ENCODE measurements at regions not wholly inside any gene's neighbourhood (a gene's known extent, or its start where the extent isn't known, plus 50 kb on each side); places are given as distances from the start of the nearest gene placed in this dataset.

DNA sequence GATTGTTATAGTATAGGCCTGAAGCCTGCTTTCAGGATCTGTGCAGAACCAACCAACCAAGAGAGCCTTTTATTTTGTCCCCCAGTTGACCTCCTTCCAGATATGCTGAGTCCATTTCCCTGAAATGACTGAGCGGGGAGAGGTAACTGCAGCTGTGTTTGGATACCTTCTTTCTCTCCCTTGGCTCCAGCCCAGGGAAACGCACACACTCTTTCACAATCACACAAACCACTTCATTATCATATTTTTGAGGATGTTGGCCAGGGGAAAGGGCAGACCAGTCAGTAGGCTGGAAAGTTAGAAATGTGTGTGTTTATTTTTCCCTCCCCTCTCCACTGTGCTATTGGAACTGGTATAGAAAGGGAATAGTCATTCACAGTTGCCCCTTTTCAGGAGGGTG is 417.7 kb upstream of the TBL1XR1 start:
- Mint-ChIP-seq H3K27ac (ENCODE audit: unreplicated experiment) (peak overlapping the region; percentile 28), H3K27me3 (ENCODE audit: unreplicated experiment) (no peaks in the 10 kb centered on the region), H3K4me3 (ENCODE audit: low read depth, unreplicated experiment) (no peak overlapping the region), H3K36me3 (ENCODE audit: insufficient read depth, unreplicated experiment) (no peaks in the 10 kb centered on the region), H3K4me1 (ENCODE audit: low read depth, unreplicated experiment) (peaks cover 69% of the 10 kb centered on the region), H3K9me3 (ENCODE audit: low read depth, unreplicated experiment) (no peaks in the 10 kb centered on the region)
- intact Hi-C loops (cut with micrococcal nuclease; ENCODE audit: unreplicated experiment), result loop anchor here (1.0 to 10.0 kb wide), 9 partner anchors 91 to 770 kb away; partner anchors contain the start of gene TBL1XR1
- BruUV-seq (replicated peaks), result no TSS peak
- no peak for TF ChIP-seq CTCF (IDR thresholded peaks at IDR 0.05; ENCODE audit: unreplicated experiment)
- DNase-seq, result peak; percentile 85
- CTCF ChIA-PET, result interaction anchor here (0.6 to 2.0 kb wide), 5 partner anchors 19 to 329 kb away, joined by 3 to 7 read pairs (median 4); no protein-coding TSS in a partner anchor

GRCh38 chr3:177618873-177619733 is 421.8 kb upstream of the TBL1XR1 start:
- H3K4me3 Mint-ChIP-seq (ENCODE audit: low read depth, unreplicated experiment), result no peak overlapping the region
- H3K4me1 Mint-ChIP-seq (ENCODE audit: low read depth, unreplicated experiment), result peaks cover 46% of the 10 kb centered on the region
- BruUV-seq (replicated peaks), result no TSS peak
- H3K36me3 Mint-ChIP-seq (ENCODE audit: insufficient read depth, unreplicated experiment), result no peaks in the 10 kb centered on the region
- CTCF ChIA-PET, result interaction anchor here (0.6 to 1.3 kb wide), 7 partner anchors 8 to 421 kb away, joined by 3 to 7 read pairs (median 3); no protein-coding TSS in a partner anchor
- peak; percentile 44 for DNase-seq
- intact Hi-C loops (cut with micrococcal nuclease; ENCODE audit: unreplicated experiment), result loop anchor here (2.0 to 10.0 kb wide), 8 partner anchors 28 to 766 kb away; partner anchors contain the start of gene TBL1XR1
- no peaks in the 10 kb centered on the region for H3K9me3 Mint-ChIP-seq (ENCODE audit: low read depth, unreplicated experiment)
- H3K27me3 Mint-ChIP-seq (ENCODE audit: unreplicated experiment), result no peaks in the 10 kb centered on the region
- H3K27ac Mint-ChIP-seq (ENCODE audit: unreplicated experiment), result peak overlapping the region; percentile 40
- TF ChIP-seq CTCF (IDR thresholded peaks at IDR 0.05; ENCODE audit: unreplicated experiment), result no peak

DNA sequence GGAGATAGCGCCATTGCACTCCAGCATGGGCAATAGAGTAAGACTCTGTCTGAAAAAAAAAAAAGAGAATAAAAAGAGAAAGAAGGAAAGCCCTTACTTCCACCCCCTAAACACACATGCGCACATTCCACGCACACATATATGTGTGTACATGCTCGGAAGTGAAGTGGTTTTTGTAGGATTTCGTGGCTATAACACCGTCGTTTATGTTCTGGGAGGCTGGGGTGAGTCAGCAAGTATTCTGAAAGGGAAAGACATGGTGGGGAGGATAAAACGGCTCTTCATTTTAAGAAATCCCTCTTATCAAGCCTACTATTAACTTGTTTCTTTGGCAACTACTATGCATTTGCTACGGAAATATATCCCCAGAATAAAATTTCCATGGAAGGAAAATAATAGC is 422.8 kb upstream of the TBL1XR1 start:
- CTCF ChIA-PET, result interaction anchor here (1.2 kb wide), 1 partner anchor 12 kb away, joined by 7 read pairs; no protein-coding TSS in a partner anchor
- Mint-ChIP-seq H3K27ac (ENCODE audit: unreplicated experiment) (no peak overlapping the region), H3K27me3 (ENCODE audit: unreplicated experiment) (no peaks in the 10 kb centered on the region), H3K4me1 (ENCODE audit: low read depth, unreplicated experiment) (peaks cover 36% of the 10 kb centered on the region), H3K9me3 (ENCODE audit: low read depth, unreplicated experiment) (no peaks in the 10 kb centered on the region), H3K36me3 (ENCODE audit: insufficient read depth, unreplicated experiment) (no peaks in the 10 kb centered on the region), H3K4me3 (ENCODE audit: low read depth, unreplicated experiment) (no peak overlapping the region)
- BruUV-seq (replicated peaks), result no TSS peak
- no peak for DNase-seq
- intact Hi-C loops (cut with micrococcal nuclease; ENCODE audit: unreplicated experiment), result no loop called here
- TF ChIP-seq CTCF (IDR thresholded peaks at IDR 0.05; ENCODE audit: unreplicated experiment), result no peak

DNA sequence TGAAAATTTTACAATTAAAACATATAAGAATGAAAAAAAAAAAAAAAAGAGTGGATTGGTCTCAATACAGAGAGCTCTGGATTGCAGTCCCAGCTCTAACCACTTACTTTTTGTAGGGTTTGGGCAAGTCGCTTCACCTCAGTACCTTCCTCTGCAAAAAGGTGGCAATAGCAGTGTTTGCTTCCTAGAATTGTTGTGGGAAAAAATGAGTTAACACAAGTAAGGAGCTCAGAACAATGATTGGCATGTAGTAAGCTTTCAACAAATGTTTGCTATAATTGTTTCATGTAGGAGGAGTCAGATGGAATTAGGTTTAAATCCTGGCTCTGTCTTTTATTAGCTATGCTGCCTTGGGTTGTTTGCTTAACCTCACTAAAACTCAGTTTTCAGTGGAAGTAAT is 425.2 kb upstream of the TBL1XR1 start:
- no peak for TF ChIP-seq CTCF (IDR thresholded peaks at IDR 0.05; ENCODE audit: unreplicated experiment)
- H3K4me3 Mint-ChIP-seq (ENCODE audit: low read depth, unreplicated experiment), result no peak overlapping the region
- H3K27ac Mint-ChIP-seq (ENCODE audit: unreplicated experiment), result no peak overlapping the region
- CTCF ChIA-PET, result no interaction called here
- H3K27me3 Mint-ChIP-seq (ENCODE audit: unreplicated experiment), result no peaks in the 10 kb centered on the region
- no peaks in the 10 kb centered on the region for H3K9me3 Mint-ChIP-seq (ENCODE audit: low read depth, unreplicated experiment)
- H3K4me1 Mint-ChIP-seq (ENCODE audit: low read depth, unreplicated experiment), result peaks cover 31% of the 10 kb centered on the region
- no peaks in the 10 kb centered on the region for H3K36me3 Mint-ChIP-seq (ENCODE audit: insufficient read depth, unreplicated experiment)
- no peak for DNase-seq
- BruUV-seq (replicated peaks), result no TSS peak
- intact Hi-C loops (cut with micrococcal nuclease; ENCODE audit: unreplicated experiment), result no loop called here

Measured in Calu3 (cell line).